ENCODE measurements at regions not wholly inside any gene's neighbourhood (a gene's known extent, or its start where the extent isn't known, plus 50 kb on each side); places are given as distances from the start of the nearest gene placed in this dataset.
"Not testable (repeated sequence)": the region's sequence is repeated elsewhere in the genome, so short reads cannot be mapped to it uniquely, and the experiment has no call there.

GRCh38 chr10:8778713-8779112 lies 724.2 kb downstream of the GATA3 start:
- DNase-seq (ENCODE audit: low read depth) = no peak

DNA sequence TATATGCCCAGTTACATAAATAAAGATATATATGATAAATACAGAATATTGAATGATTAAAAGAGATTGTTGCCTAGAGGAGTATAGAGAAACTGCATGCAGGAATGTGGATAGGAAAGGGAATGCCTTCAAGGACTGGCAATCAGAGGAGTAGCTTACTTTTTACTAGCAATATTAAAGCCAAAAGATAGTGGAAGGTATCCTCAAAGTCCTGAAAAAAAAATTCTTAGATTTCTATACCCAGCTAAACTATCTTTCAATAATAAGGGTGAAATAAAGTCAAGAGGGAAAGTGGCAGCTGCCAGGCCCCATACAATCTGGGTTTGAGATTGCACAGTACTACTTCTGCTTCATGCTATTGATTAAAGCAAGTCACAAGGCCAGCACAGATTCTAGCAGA lies 733.2 kb downstream of the GATA3 start:
- DNase-seq (ENCODE audit: low read depth) = no peak

GRCh38 chr10:8790390-8790789 lies 735.9 kb downstream of the GATA3 start:
- no peak for DNase-seq (ENCODE audit: low read depth)

- no peak for DNase-seq (ENCODE audit: low read depth)
These were observed 740.4 kb downstream of the GATA3 start for GRCh38 chr10:8794860-8795259.

- DNase-seq (ENCODE audit: low read depth) = no peak
These were observed 745.9 kb downstream of the GATA3 start for GRCh38 chr10:8800426-8800825.

DNA sequence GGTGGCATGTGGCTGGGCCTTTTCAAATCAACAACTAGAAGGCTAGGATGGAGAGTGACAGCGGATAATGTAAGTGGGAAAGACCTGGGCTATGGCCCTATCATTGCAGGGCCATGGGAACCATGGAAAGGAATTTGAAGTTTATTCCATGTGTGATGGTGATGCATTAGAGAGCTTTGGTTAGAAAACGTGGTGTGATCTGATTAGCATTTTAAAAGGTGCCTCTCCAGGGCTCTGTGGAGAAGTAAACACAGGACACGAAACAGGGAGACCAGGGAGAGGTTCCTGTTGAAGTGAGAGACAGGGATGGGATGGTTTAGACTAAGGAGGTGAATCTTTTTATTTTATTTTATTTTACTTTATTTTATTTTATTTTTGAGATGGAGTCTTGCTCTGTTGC lies 749.5 kb downstream of the GATA3 start:
- DNase-seq (ENCODE audit: low read depth) = no peak

- DNase-seq (ENCODE audit: low read depth) = no peak
These were observed 756.2 kb downstream of the GATA3 start for GRCh38 chr10:8810677-8811076.

DNA sequence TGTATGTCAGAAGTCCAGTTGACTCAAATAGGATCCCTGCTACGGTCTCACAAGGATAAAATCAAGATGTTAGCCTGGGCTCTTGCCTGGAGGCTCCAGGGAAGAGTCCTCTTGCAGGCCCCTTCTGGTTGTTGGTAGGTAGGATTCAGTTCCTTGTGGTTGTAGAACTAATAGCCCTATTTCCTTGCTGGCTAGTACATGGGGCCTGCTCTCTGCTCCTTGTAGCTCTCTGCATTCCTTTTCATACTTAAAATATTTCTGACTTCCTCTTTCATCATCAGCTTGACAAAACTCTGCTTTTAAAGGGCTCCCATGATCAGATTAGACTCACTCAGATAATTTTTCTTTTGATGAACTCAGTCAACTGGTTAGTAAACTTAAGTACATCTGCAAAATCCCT lies 756.7 kb downstream of the GATA3 start:
- DNase-seq (ENCODE audit: low read depth) = peak; percentile 51

DNA sequence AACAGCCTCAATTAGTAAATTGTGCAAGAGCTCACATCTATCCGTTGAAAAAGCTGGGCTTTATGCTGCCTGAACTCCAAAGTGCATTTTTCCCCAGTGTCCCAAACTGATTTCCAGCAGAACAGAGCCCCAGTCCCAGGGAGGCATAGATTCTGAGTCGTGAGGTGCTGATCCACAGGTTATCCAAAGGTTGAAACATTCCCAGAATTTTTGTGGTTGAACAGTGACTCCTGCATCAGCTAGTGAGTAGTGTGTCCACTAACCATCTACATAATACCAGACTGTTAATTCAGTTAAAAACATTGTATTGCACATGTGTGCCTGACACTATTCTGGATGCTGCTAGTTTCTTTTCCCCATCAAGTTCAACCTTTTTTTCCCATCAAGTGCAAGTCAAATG lies 761.5 kb downstream of the GATA3 start:
- DNase-seq (ENCODE audit: low read depth) = no peak

- no peak for DNase-seq (ENCODE audit: low read depth)
These were observed 762.8 kb downstream of the GATA3 start for GRCh38 chr10:8817299-8817698.

GRCh38 chr10:8825611-8826010 lies 771.1 kb downstream of the GATA3 start:
- no peak for DNase-seq (ENCODE audit: low read depth)

DNA sequence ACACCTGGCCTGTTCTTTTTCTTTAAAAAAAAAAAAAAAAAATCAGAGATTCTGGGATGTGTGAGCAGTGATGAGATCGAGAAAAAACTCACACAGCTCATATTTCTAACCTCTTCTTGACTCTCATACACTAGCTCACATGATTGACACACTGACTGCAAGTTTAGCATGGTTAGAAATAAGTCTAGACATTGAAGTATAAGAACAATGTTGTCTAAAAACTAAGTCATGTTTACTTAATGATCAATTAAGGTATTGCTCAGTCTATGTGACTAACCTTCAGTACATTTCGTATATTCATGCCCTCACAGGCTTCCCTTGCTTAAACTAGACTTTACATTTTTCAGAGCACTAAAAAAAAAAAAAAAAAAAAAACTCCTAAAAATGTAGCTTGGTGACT lies 775.1 kb downstream of the GATA3 start:
- peak; percentile 23 for DNase-seq (ENCODE audit: low read depth)

DNA sequence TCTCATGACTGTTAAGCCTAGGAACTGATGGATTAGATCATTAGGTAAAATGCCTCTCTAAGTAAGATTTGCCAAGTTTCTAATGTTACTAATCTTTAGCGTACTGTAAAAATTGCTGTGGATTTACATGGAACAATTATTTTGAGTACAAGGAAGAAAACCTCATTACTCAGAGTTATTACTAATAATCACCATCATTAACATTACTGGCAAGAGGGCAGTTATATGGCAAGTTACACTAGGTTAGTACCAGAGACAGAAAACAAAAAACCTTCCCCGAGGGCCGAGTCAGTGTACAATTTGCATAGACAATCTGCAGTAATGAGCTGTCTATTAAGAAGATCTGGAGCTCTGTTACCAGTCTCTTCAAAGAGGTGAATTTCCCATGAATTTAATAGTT lies 775.6 kb downstream of the GATA3 start:
- DNase-seq (ENCODE audit: low read depth) = no peak

GRCh38 chr10:8830876-8831275 lies 776.4 kb downstream of the GATA3 start:
- no peak for DNase-seq (ENCODE audit: low read depth)

GRCh38 chr10:8835453-8836167 lies 781.1 kb downstream of the GATA3 start:
- DNase-seq (ENCODE audit: low read depth) = no peak

- no peak for DNase-seq (ENCODE audit: low read depth)
These were observed 785.9 kb downstream of the GATA3 start for GRCh38 chr10:8840356-8840755.

GRCh38 chr10:8844141-8844540 lies 789.7 kb downstream of the GATA3 start:
- no peak for DNase-seq (ENCODE audit: low read depth)

DNA sequence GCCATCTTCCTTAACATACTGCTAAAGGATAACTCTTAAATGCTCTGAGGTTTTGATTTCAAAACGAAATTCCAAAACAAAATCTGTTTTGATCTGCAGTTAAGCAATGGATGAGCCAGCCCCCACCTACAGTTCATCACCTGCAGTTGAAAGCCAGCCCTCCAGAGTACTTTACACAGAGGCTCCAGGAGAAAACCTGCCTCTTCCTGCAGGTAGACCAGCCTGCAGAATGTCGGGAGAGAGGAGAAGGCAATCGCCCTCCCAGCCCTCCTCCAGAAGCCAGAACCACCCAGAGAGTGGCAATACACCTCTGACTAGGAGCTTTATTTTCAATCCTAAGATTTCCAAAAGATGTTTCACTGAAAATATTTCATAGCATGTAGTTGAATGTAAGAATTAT lies 798.1 kb downstream of the GATA3 start:
- no peak for DNase-seq (ENCODE audit: low read depth)

DNA sequence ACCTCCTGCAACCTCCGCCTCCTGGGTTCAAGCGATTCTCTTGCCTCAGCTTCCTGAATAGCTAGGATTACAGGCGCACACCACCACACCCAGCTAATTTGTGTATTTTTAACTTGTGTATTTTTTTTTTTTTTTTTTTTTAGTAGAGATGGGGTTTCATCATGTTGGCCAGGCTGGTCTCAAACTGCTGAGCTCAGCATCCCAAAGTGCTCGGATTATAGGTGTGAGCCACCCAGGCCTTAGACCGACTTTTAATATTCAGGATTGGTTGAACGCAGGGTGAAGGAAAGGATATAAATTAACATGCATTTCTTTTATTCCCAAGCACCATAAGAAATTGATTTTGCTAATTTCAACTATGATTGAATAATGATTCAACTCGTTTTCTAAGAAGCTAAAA lies 798.6 kb downstream of the GATA3 start:
- DNase-seq (ENCODE audit: low read depth) = no peak

DNA sequence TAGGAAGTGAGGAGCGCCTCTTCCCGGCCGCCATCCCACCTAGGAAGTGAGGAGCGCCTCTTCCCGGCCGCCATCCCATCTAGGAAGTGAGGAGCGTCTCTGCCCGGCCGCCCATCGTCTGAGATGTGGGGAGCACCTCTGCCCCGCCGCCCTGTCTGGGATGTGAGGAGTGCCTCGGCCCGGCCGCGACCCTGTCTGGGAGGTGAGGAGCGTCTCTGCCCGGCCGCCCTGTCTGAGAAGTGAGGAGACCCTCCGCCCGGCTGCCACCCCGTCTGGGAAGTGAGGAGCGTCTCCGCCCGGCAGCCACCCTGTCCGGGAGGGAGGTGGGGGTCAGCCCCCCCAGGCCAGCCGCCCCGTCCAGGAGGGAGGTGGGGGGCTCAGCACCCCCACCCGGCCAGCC lies 814.4 kb downstream of the GATA3 start:
- not testable (repeated sequence) for DNase-seq (ENCODE audit: low read depth)

DNA sequence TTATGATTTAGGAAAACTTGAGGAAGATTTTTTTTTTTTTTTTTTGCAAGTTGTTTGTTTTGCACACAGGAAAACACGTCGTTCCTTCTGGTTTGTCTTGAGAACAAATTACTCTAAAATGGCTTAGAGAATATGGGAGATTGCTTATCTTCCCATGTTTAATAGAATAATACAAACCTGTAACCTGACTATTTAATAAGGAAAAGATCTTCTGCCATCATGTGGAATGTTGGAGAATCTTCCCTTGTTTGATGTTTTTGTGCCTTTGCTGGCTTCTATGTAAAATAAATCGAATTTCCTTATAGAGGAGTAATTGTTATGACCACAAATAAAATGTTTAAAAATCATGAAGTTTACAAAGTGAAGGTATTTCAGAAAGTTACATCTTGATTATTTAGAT lies 818.8 kb downstream of the GATA3 start:
- peak; percentile 8 for DNase-seq (ENCODE audit: low read depth)

GRCh38 chr10:8874268-8874667 lies 819.8 kb downstream of the GATA3 start:
- no peak for DNase-seq (ENCODE audit: low read depth)

DNA sequence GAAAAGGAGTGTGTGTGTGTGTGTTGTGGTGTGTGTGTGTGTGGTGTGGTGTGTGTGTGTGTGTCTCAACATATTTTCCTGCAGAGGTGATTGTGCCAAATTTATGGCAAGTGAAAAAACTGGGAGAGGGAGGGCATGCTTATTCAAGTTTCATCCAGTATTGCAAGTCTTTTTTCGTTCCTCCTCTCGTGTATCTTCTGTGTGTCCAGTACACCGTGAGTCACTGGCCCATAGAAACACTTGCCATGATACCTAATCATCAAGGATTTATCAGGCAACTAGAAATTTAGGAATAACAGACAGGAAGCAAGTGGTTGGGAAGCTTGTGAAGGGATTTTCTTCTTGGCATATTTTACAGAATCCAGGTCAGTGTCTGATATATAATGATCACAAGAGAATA lies 820.5 kb downstream of the GATA3 start:
- no peak for DNase-seq (ENCODE audit: low read depth)

- no peak for DNase-seq (ENCODE audit: low read depth)
These were observed 821.7 kb downstream of the GATA3 start for GRCh38 chr10:8876171-8876570.

GRCh38 chr10:8889538-8889937 lies 835.0 kb downstream of the GATA3 start:
- no peak for DNase-seq (ENCODE audit: low read depth)
